ENCODE measurements at regions not wholly inside any gene's neighbourhood (a gene's known extent, or its start where the extent isn't known, plus 50 kb on each side); places are given as distances from the start of the nearest gene placed in this dataset.

GRCh38 chr12:131589966-131590365 lies 120.9 kb upstream of the SFSWAP start:
- TF ChIP-seq POLR2A (IDR thresholded peaks at IDR 0.05; ENCODE audit: low read length) (no peak), GATA1 (IDR thresholded peaks at IDR 0.05; ENCODE audit: low read depth, low read length) (no peak)
